ENCODE measurements at regions not wholly inside any gene's neighbourhood (a gene's known extent, or its start where the extent isn't known, plus 50 kb on each side); places are given as distances from the start of the nearest gene placed in this dataset.
A peak's percentile ranks its signal among the peaks of the same experiment; 100 is the strongest.

DNA sequence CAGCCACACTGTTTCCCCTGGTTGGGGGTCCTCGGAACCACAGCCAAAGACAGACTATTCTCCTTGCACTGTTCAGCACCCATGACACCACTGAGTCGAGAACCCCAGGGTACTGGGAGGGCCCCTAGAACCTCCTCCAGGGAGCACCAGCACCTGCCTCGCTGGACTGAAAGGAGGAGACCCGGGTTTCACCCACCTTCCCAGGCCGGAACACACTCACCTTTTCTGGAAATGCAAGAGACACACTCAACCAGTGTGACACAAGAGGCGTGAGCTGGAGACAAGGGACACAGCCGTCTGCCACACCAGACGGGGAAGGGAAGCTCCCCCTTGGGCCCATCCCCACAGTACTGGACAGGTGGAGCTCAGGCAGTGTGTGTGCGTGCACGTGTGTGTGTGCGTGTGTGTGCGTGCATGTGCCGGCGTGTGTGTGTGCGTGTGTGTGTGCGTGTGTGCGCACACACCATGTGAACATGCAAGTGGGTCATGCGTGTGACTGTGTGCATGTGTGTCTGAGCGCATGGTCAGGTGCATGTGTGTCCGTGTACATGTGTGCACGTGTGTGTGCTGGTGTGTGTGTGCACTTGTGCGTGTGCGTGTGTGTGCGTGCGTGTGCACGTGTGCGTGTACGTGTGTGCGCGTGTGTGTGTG is 128.8 kb upstream of the NKX1-1 start:
- no peak overlapping the region for H3K27ac ChIP-seq
- H3K27me3 ChIP-seq (replicated peaks in 1 of 7), result peaks cover 0 to 70% (median 25%) of the 10 kb centered on the region in 7 donors
- H3K36me3 ChIP-seq, result no peaks in the 10 kb centered on the region
- H3K4me3 ChIP-seq, result no peak overlapping the region
- WGBS, 5 donors, result 90 to 95% (median 93%) methylated on average over 23 to 30 of the region's 30 CpGs
- TF ChIP-seq POLR2AphosphoS5 (IDR thresholded peaks at IDR 0.05) (no peak), POLR2A (IDR thresholded peaks at IDR 0.05) (no peak)
- TF ChIP-seq, protein P1, sequence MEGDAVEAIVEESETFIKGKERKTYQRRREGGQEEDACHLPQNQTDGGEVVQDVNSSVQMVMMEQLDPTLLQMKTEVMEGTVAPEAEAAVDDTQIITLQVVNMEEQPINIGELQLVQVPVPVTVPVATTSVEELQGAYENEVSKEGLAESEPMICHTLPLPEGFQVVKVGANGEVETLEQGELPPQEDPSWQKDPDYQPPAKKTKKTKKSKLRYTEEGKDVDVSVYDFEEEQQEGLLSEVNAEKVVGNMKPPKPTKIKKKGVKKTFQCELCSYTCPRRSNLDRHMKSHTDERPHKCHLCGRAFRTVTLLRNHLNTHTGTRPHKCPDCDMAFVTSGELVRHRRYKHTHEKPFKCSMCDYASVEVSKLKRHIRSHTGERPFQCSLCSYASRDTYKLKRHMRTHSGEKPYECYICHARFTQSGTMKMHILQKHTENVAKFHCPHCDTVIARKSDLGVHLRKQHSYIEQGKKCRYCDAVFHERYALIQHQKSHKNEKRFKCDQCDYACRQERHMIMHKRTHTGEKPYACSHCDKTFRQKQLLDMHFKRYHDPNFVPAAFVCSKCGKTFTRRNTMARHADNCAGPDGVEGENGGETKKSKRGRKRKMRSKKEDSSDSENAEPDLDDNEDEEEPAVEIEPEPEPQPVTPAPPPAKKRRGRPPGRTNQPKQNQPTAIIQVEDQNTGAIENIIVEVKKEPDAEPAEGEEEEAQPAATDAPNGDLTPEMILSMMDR (IDR thresholded peaks at IDR 0.05 in 8 of 11, conservative IDR thresholded peaks at IDR 0.05 in 3 of 11), result no peak
- intact Hi-C loops (cut with DNase I; ENCODE audit: low total_unique reads), result no loop called here
- peak; percentile 67 for DNase-seq
- no peaks in the 10 kb centered on the region for H3K9me3 ChIP-seq
- no peaks in the 10 kb centered on the region for H3K4me1 ChIP-seq

DNA sequence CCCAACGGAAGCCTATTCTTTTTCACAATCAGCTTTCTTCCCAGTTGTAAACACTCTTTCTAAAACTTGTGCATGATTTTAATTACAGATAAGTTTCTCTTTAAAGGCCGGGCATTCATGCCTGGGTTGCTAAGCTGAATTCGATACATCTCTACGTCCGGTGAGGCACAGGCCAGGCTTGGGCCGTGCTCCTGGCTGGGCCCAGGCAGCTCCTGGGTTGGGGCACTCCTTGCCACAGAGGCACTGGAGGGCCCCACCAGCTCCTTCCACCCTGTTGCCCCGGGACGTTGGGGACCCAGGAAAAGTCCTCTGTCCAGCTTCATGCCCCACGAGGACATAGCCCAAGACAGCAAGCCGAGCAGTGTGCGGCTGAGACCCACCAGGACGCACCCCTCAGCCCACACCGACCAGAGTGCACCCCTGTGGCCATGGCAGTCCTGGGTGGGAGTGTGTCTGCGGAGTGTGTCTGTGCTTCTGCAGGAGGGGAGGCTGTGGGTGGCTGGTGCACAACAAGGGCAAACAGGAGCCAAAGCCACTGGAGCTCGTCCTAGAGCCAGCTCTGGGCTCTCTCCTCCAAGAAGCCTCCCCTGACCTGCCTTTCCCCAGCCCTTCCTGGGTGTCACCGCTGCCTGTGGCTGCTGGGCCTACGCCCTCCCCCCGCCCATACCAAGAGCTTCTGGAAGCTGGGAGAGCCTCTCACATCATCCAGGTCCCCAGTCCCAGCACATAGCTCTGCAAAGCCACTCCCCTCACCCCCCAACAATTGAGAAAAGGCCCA is 128.0 kb upstream of the NKX1-1 start:
- TF ChIP-seq POLR2A (IDR thresholded peaks at IDR 0.05), result no peak
- no peak for TF ChIP-seq POLR2AphosphoS5 (IDR thresholded peaks at IDR 0.05)
- Histone ChIP-seq H3K4me1 (no peaks in the 10 kb centered on the region), H3K36me3 (no peaks in the 10 kb centered on the region), H3K27ac (no peak overlapping the region), H3K27me3 (replicated peaks in 1 of 7) (peaks cover 0 to 74% (median 25%) of the 10 kb centered on the region in 7 donors), H3K9me3 (no peaks in the 10 kb centered on the region), H3K4me3 (no peak overlapping the region)
- 66 to 83% (median 75%) methylated on average over 14 to 18 of the region's 18 CpGs for WGBS, 5 donors
- intact Hi-C loops (cut with DNase I; ENCODE audit: low total_unique reads), result no loop called here
- peak; percentile 58 for DNase-seq

DNA sequence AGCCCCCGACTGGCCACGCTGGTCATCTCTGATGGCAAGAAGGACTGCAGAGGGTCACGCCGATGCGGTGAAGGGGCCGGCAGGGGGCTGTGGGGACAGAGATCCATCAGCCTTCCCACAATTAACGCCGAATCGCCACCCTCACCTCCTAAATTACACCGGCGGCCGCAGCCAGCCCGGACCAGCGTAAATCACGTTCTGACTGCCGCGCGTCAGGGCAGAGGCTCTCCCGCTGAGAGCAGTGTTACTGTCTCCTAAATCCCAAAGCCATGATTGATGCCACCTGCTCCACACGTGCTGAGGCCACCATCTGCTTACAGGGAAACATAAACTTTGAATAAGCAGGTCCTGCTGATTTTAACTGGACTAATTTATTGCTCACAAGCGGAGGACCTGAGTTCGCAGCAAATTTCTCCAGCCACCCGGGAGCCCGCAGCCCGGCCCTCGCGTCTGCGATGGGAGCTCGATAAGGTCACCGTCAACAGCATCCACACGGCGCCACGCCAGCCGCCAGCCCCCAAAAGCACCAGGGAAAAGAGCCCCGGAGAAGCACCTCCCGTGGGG is 127.3 kb upstream of the NKX1-1 start:
- H3K9me3 ChIP-seq, result no peaks in the 10 kb centered on the region

DNA sequence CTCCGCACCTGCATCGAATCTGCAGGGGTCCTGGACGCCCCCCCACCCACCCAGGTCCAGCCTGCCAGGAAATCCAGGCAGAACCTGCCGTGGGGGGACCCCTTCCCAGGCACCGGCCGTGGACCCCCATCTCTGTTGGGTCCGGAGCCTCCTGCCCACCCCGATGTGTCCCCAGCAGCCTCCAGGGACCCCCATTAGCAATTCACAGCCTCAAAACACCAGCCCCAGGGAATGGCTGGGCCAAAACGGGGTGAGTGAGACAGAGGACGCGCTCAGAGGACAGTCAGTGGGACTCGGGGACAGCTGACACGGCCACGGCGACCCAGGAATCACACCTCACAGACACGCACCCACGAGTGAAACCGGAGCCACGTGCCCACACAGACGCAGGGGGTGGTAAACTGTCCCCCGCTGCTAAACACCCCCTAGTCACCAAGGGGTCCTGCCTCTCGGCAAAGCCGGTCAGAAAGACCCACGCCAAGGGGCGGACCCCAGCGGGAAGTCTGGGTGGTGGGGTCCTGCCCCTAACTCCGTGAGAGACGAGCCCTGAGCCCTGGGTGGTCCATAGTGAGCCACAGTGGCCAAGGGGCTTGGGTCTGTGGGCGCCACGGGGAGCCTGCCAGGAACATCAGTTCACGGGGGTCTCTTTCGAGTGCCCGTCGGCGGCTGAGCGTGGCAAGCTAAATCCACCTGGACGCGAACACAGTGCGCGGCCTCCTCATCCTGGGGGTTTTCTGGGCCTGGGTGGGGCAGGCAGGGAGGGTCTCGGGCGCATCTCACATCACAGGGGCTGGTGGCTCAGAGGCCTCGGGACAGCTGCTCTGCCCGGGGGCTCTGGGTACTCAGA is 126.5 kb upstream of the NKX1-1 start:
- Histone ChIP-seq H3K27me3 (replicated peaks in 1 of 7) (peaks cover 0 to 84% (median 25%) of the 10 kb centered on the region in 7 donors), H3K4me3 (no peak overlapping the region), H3K9me3 (no peaks in the 10 kb centered on the region), H3K4me1 (no peaks in the 10 kb centered on the region), H3K27ac (no peak overlapping the region), H3K36me3 (no peaks in the 10 kb centered on the region)
- DNase-seq, result peak; percentile 56
- 85 to 90% (median 86%) methylated on average over 25 to 44 of the region's 44 CpGs for WGBS, 5 donors
- TF ChIP-seq, protein P1 (IDR thresholded peaks at IDR 0.05 in 8 of 11, conservative IDR thresholded peaks at IDR 0.05 in 3 of 11), result no peak
- no peak for TF ChIP-seq POLR2AphosphoS5 (IDR thresholded peaks at IDR 0.05)
- TF ChIP-seq POLR2A (IDR thresholded peaks at IDR 0.05), result no peak
- intact Hi-C loops (cut with DNase I; ENCODE audit: low total_unique reads), result no loop called here

More for the DNA sequence above, 127.3 kb upstream of the NKX1-1 start:
- H3K36me3 ChIP-seq, result no peaks in the 10 kb centered on the region
- WGBS, 5 donors, result 38 to 57% (median 45%) methylated on average over 20 to 36 of the region's 36 CpGs
- no peaks in the 10 kb centered on the region for H3K4me1 ChIP-seq
- intact Hi-C loops (cut with DNase I; ENCODE audit: low total_unique reads), result no loop called here
- peaks cover 0 to 81% (median 25%) of the 10 kb centered on the region in 7 donors for H3K27me3 ChIP-seq (replicated peaks in 1 of 7)
- no peak overlapping the region for H3K4me3 ChIP-seq
- H3K27ac ChIP-seq, result no peak overlapping the region
- DNase-seq, result peak; percentile 47
- no peak for TF ChIP-seq POLR2A (IDR thresholded peaks at IDR 0.05)
- TF ChIP-seq, protein P1 (IDR thresholded peaks at IDR 0.05 in 8 of 11, conservative IDR thresholded peaks at IDR 0.05 in 3 of 11), result no peak
